IMR-90 (cell line): ENCODE measurements at regions not wholly inside any gene's neighbourhood (a gene's known extent, or its start where the extent isn't known, plus 50 kb on each side); places are given as distances from the start of the nearest gene placed in this dataset.

Experiments used
- ATAC-seq: fragments of 200-7000 bp; cut with Tn5 transposase; 2 replicates; pipeline ENCODE4 v1.9.1; 2020; ENCODE audit warnings: low read depth, mild to moderate bottlenecking, moderate library complexity
- BruUV-seq: library from RNA; stranded (reverse); fragments of 400-500 nt; replicated peaks from 2 replicates; lab custom pipeline; 2021; lab: Mats Ljungman, UMichigan
- CTCF ChIA-PET: fragments of 300-600 bp; formaldehyde crosslinking; extraction: SDS; loops from one replicate; lab custom pipeline; 2021; ENCODE audit warnings: antibody characterized with exemption; lab: Yijun Ruan, JAX
- POLR2A ChIA-PET: fragments of 300-600 bp; sonication (Branson Sonifier 250); formaldehyde crosslinking; loops from one replicate; lab custom pipeline; 2022; ENCODE audit warnings: antibody characterized with exemption; ENCODE audit not compliant: unreplicated experiment; lab: Charles Lee
- DNase-seq: peaks from one replicate; pipeline ENCODE4 v3.0.0; 2013
- H2AFZ ChIP-seq: replicated peaks from 2 replicates; pipeline ENCODE3; 2013; ENCODE audit warnings: low read length, mild to moderate bottlenecking; ENCODE audit not compliant: poor library complexity
- H2AK5ac ChIP-seq: 2 replicates; pipeline ENCODE4 v1.6.1; 2013; ENCODE audit warnings: low read depth, low read length, inconsistent platforms
- H2AK9ac ChIP-seq: replicated peaks from 2 replicates; pipeline ENCODE3; 2013; ENCODE audit warnings: mild to moderate bottlenecking, low read depth, low read length, moderate library complexity; ENCODE audit not compliant: poor library complexity
- H2BK120ac ChIP-seq: 2 replicates; pipeline ENCODE4 v1.6.1; 2013; ENCODE audit warnings: low read depth, low read length, inconsistent platforms
- H2BK15ac ChIP-seq: 3 replicates; pipeline ENCODE4 v1.6.1; 2013; ENCODE audit warnings: low read depth, low read length, inconsistent platforms
- H2BK20ac ChIP-seq: 2 replicates; pipeline ENCODE4 v1.6.1; 2013; ENCODE audit warnings: low read depth, mild to moderate bottlenecking, inconsistent platforms, low read length, moderate library complexity
- H2BK5ac ChIP-seq: 2 replicates; pipeline ENCODE4 v1.6.1; 2013; ENCODE audit warnings: mild to moderate bottlenecking, low read depth, low read length, inconsistent platforms; ENCODE audit not compliant: poor library complexity, severe bottlenecking
- H3K14ac ChIP-seq: replicated peaks from 2 replicates; pipeline ENCODE4 v1.6.1; 2013; ENCODE audit warnings: low read depth, low read length, inconsistent platforms
- H3K18ac ChIP-seq: 2 replicates; pipeline ENCODE4 v1.6.1; 2013; ENCODE audit warnings: low read depth, low read length, control low read depth
- H3K23ac ChIP-seq: 2 replicates; pipeline ENCODE4 v1.6.1; 2013; ENCODE audit warnings: low read depth, low read length, inconsistent platforms
- H3K27ac ChIP-seq: 2 replicates; pipeline ENCODE4 v1.5.1; 2013; ENCODE audit warnings: mild to moderate bottlenecking, control low read depth, low read length; ENCODE audit not compliant: insufficient read depth
- H3K27me3 ChIP-seq: 2 replicates; pipeline ENCODE4 v1.6.1; 2013; ENCODE audit warnings: low read length; ENCODE audit not compliant: control insufficient read depth, insufficient read depth
- H3K36me3 ChIP-seq: 2 replicates; pipeline ENCODE4 v1.6.1; 2013; ENCODE audit warnings: low read length, mixed read lengths; ENCODE audit not compliant: control insufficient read depth, insufficient read depth
- H3K4ac ChIP-seq: 2 replicates; pipeline ENCODE4 v1.6.1; 2013; ENCODE audit warnings: low read depth, low read length, inconsistent platforms
- H3K4me1 ChIP-seq: 2 replicates; pipeline ENCODE4 v1.6.1; 2013; ENCODE audit warnings: low read length, mixed read lengths; ENCODE audit not compliant: control insufficient read depth, insufficient read depth
- H3K4me2 ChIP-seq: 2 replicates; pipeline ENCODE4 v1.6.1; 2013; ENCODE audit warnings: low read depth, mild to moderate bottlenecking, control low read depth, low read length, moderate library complexity
- H3K4me3 ChIP-seq: 2 replicates; pipeline ENCODE4 v1.5.1; 2013; ENCODE audit warnings: low read depth, mild to moderate bottlenecking, control low read depth, low read length, moderate library complexity; ENCODE audit not compliant: insufficient read depth
- H3K56ac ChIP-seq: 2 replicates; pipeline ENCODE4 v1.6.1; 2013; ENCODE audit warnings: low read length, inconsistent platforms; ENCODE audit not compliant: insufficient read depth; ENCODE audit errors: extremely low read depth
- H3K79me1 ChIP-seq, 2 experiments: 2 replicates each; pipeline ENCODE4 v1.6.1; 2013; ENCODE audit warnings: low read length in 2 of 2, inconsistent platforms in 1 of 2, low read depth in 1 of 2
- H3K9ac ChIP-seq: 2 replicates; pipeline ENCODE4 v1.6.1; 2013; ENCODE audit warnings: low read depth, low read length, control low read depth
- H3K9me1 ChIP-seq: 2 replicates; pipeline ENCODE4 v1.6.1; 2013; ENCODE audit warnings: low read length, inconsistent platforms; ENCODE audit not compliant: insufficient read depth
- H3K9me3 ChIP-seq: 2 replicates; pipeline ENCODE4 v1.6.1; 2013; ENCODE audit warnings: low read length; ENCODE audit not compliant: control insufficient read depth, insufficient read depth
- H4K20me1 ChIP-seq: 2 replicates; pipeline ENCODE4 v1.6.1; 2013; ENCODE audit warnings: low read length, inconsistent platforms; ENCODE audit not compliant: insufficient read depth
- H4K5ac ChIP-seq: 2 replicates; pipeline ENCODE4 v1.6.1; 2013; ENCODE audit warnings: mild to moderate bottlenecking, low read depth, low read length, control low read depth
- H4K8ac ChIP-seq, 2 experiments: 2 replicates each; pipeline ENCODE4 v1.6.1; 2013; ENCODE audit warnings: low read depth in 2 of 2, low read length in 2 of 2, control low read depth in 1 of 2, inconsistent platforms in 1 of 2
- H4K91ac ChIP-seq: 2 replicates; pipeline ENCODE4 v1.6.1; 2013; ENCODE audit warnings: low read depth, low read length, inconsistent platforms; ENCODE audit not compliant: insufficient read depth
- BHLHE40 ChIP-seq: fragments of 150-350 bp; IDR thresholded peaks from 2 replicates; pipeline ENCODE4 v1.6.1; 2016; ENCODE audit warnings: mild to moderate bottlenecking, low read depth, low read length
- CEBPB ChIP-seq: IDR thresholded peaks from 2 replicates; pipeline ENCODE4 v1.6.1; 2012; ENCODE audit warnings: low read depth, low read length, improper control_type of control experiment
- CHD1 ChIP-seq: IDR thresholded peaks from 2 replicates; pipeline ENCODE4 v1.6.1; 2012; ENCODE audit warnings: low read depth, low read length, improper control_type of control experiment
- CTCF ChIP-seq: conservative IDR thresholded peaks from 2 replicates; pipeline ENCODE4 v1.5.1; 2012; ENCODE audit warnings: mild to moderate bottlenecking, low read depth, low read length, improper control_type of control experiment
- ELK1 ChIP-seq: fragments of 150-350 bp; IDR thresholded peaks from 2 replicates; pipeline ENCODE4 v1.6.1; 2016; ENCODE audit warnings: low read depth, mild to moderate bottlenecking, low read length, moderate library complexity, borderline replicate concordance
- FOS ChIP-seq: fragments of 150-350 bp; IDR thresholded peaks from 2 replicates; pipeline ENCODE4 v1.6.1; 2016; ENCODE audit warnings: low read depth, low read length
- MAFK ChIP-seq: IDR thresholded peaks from 2 replicates; pipeline ENCODE4 v1.6.1; 2012; ENCODE audit warnings: low read depth, low read length, improper control_type of control experiment
- MAZ ChIP-seq: IDR thresholded peaks from 2 replicates; pipeline ENCODE4 v1.6.1; 2012; ENCODE audit warnings: low read depth, mild to moderate bottlenecking, low read length, improper control_type of control experiment, moderate library complexity, borderline replicate concordance
- MXI1 ChIP-seq: IDR thresholded peaks from 2 replicates; pipeline ENCODE4 v1.6.1; 2012; ENCODE audit warnings: low read depth, mild to moderate bottlenecking, low read length, moderate library complexity, borderline replicate concordance
- NFE2L2 ChIP-seq: fragments of 150-350 bp; IDR thresholded peaks from 2 replicates; pipeline ENCODE4 v1.6.1; 2016; ENCODE audit warnings: low read depth, mild to moderate bottlenecking, low read length
- POLR2A ChIP-seq: IDR thresholded peaks from 2 replicates; pipeline ENCODE4 v1.6.1; 2012; ENCODE audit warnings: mild to moderate bottlenecking, low read depth, low read length
- RAD21 ChIP-seq: IDR thresholded peaks from 2 replicates; pipeline ENCODE4 v1.6.1; 2012; ENCODE audit warnings: low read length, improper control_type of control experiment
- RCOR1 ChIP-seq: IDR thresholded peaks from 2 replicates; pipeline ENCODE4 v1.6.1; 2012; ENCODE audit warnings: mild to moderate bottlenecking, low read length, improper control_type of control experiment; ENCODE audit not compliant: insufficient replicate concordance
- RFX5 ChIP-seq: IDR thresholded peaks from 2 replicates; pipeline ENCODE4 v1.8.0; 2012; ENCODE audit warnings: low read depth, mild to moderate bottlenecking, low read length, moderate library complexity
- SMC3 ChIP-seq: fragments of 150-350 bp; IDR thresholded peaks from 2 replicates; pipeline ENCODE4 v1.6.1; 2016; ENCODE audit warnings: low read depth, mild to moderate bottlenecking, antibody characterized with exemption, low read length, moderate library complexity
- USF2 ChIP-seq: fragments of 150-350 bp; IDR thresholded peaks from 2 replicates; pipeline ENCODE4 v1.6.1; 2017; ENCODE audit warnings: mild to moderate bottlenecking, antibody characterized with exemption, low read length, low read depth
- WGBS, 2 experiments: methylation state at CpG; one replicate each; pipeline versions ENCODE4 v1.1.5 to v1.1.7; 2013; ENCODE audit warnings: missing lambda C conversion rate in 2 of 2; ENCODE audit not compliant: insufficient read length in 1 of 2; ENCODE audit errors: extremely low coverage in 2 of 2; 5-methylcytosine and 5-hydroxymethylcytosine counted together
- dilution Hi-C: fragments of 300-500 bp; cut with HindIII; formaldehyde crosslinking; loops from one replicate; pipeline ENCODE4 v1.14.3; 2018; ENCODE audit warnings: low sequenced_read_pairs; ENCODE audit not compliant: unreplicated experiment
- in situ Hi-C: fragments of 300-500 bp; cut with MboI; formaldehyde crosslinking; loops from 3 replicates; pipeline ENCODE4 v1.14.3; 2019; ENCODE audit warnings: low sequenced_read_pairs, inconsistent platforms, mixed read lengths
- intact Hi-C: fragments of 100-400 bp; cut with micrococcal nuclease; formaldehyde crosslinking; loops from 2 replicates; pipeline ENCODE4 v1.10.0; 2022

DNA sequence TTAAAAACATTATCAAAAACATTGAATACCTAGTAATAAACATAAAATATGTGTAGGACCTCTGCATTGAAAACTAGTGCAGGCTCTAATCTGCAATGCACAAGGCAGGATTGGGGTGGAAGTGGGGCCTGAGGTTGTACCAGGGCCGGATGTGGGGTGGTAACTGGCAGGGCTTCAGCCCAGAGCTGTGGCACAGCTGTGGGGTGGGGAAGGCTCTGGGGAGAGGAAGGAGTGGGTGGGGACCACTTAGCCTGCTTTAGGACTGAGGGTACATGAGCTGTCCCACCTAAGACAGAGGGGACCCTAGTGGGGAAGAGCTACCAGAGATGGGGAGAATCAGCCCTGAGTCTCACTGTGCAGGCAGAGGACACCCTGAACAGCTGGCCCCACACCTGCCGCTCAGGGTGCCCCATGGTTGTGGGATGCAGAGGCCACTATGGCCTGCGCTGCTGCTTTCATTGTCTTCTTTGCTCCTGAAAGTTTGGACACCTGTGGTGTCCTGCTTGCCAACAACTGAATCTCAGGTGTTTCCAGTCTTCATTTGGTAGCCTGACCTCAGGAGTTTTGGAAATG is 311.4 kb downstream of the TLE4 start:
- TF ChIP-seq NFE2L2 (no peak), CHD1 (no peak), BHLHE40 (no peak), MAZ (no peak), POLR2A (no peak), RFX5 (no peak), USF2 (no peak), FOS (no peak), RAD21 (no peak), CTCF (no peak), MAFK (no peak), RCOR1 (no peak), MXI1 (no peak), SMC3 (no peak), CEBPB (no peak), ELK1 (no peak)
- intact Hi-C loops (no loop called here), in situ Hi-C loops (no loop called here), dilution Hi-C loops (no loop called here)
- Histone ChIP-seq H2AFZ (no peak overlapping the region), H3K79me1 (no peaks in the 10 kb centered on the region), H3K4ac (no peak overlapping the region), H3K23ac (no peak overlapping the region), H2BK20ac (no peak overlapping the region), H3K14ac (no peak overlapping the region), H2AK5ac (no peak overlapping the region), H3K4me2 (no peak overlapping the region), H2BK5ac (no peak overlapping the region), H3K9me1 (no peaks in the 10 kb centered on the region), H2AK9ac (no peak overlapping the region), H4K91ac (no peak overlapping the region), H3K18ac (no peak overlapping the region), H4K8ac (no peak overlapping the region), H3K56ac (no peak overlapping the region), H3K27me3 (peaks cover 2% of the 10 kb centered on the region), H2BK120ac (no peak overlapping the region), H3K27ac (no peak overlapping the region), H3K9me3 (no peaks in the 10 kb centered on the region), H3K36me3 (no peaks in the 10 kb centered on the region), H2BK15ac (no peak overlapping the region), H4K20me1 (no peaks in the 10 kb centered on the region), H3K9ac (no peak overlapping the region), H3K4me3 (no peak overlapping the region), H4K5ac (no peak overlapping the region), H3K4me1 (no peaks in the 10 kb centered on the region)
- ChIA-PET CTCF (no interaction called here), POLR2A (no interaction called here)
- DNase-seq: no peak
- WGBS, 2 experiments: 55% methylated on average over 2 of the region's 3 CpGs; no CpG with 5 or more reads in 1 of the 2 experiments
- no peak for ATAC-seq
- no TSS peak for BruUV-seq
